HG03066 (cell line): ENCODE measurements at regions not wholly inside any gene's neighbourhood (a gene's known extent, or its start where the extent isn't known, plus 50 kb on each side); places are given as distances from the start of the nearest gene placed in this dataset.
A peak's percentile ranks its signal among the peaks of the same experiment; 100 is the strongest.

Experiments used
- ATAC-seq: cut with Tn5 transposase; IDR thresholded peaks from one replicate; pipeline ENCODE4 v1.9.1; 2021; ENCODE audit warnings: low read depth; ENCODE audit not compliant: unreplicated experiment

- no peak for ATAC-seq
Observed at GRCh38 chr11:15649371-15650104, 534.8 kb downstream of the INSC start.

- ATAC-seq = peak; percentile 93
Observed at GRCh38 chr11:15650105-15650938, 535.6 kb downstream of the INSC start.

- ATAC-seq = no peak
Observed at GRCh38 chr11:15651033-15651432, 536.3 kb downstream of the INSC start.

- no peak for ATAC-seq
Observed at GRCh38 chr11:15651816-15652215, 537.1 kb downstream of the INSC start.

- ATAC-seq = no peak
Observed at GRCh38 chr11:15653191-15653710, 538.5 kb downstream of the INSC start.

- ATAC-seq = no peak
Observed at GRCh38 chr11:15654451-15654850, 539.7 kb downstream of the INSC start.

- ATAC-seq = no peak
Observed at GRCh38 chr11:15655552-15655951, 540.8 kb downstream of the INSC start.

GRCh38 chr11:15657264-15657663 lies 542.5 kb downstream of the INSC start:
- ATAC-seq = no peak

- ATAC-seq = no peak
Observed at GRCh38 chr11:15660496-15660895, 545.8 kb downstream of the INSC start.

- no peak for ATAC-seq
Observed at GRCh38 chr11:15662285-15662684, 547.6 kb downstream of the INSC start.

- no peak for ATAC-seq
Observed at GRCh38 chr11:15663777-15664218, 549.1 kb downstream of the INSC start.

- no peak for ATAC-seq
Observed at GRCh38 chr11:15665368-15665871, 550.7 kb downstream of the INSC start.

GRCh38 chr11:15667127-15667725 lies 552.5 kb downstream of the INSC start:
- ATAC-seq = no peak

GRCh38 chr11:15668718-15669117 lies 554.0 kb downstream of the INSC start:
- no peak for ATAC-seq

GRCh38 chr11:15670520-15671070 lies 555.9 kb downstream of the INSC start:
- ATAC-seq = no peak

- no peak for ATAC-seq
Observed at GRCh38 chr11:15671216-15671615, 556.5 kb downstream of the INSC start.

- ATAC-seq = no peak
Observed at GRCh38 chr11:15672825-15673224, 558.1 kb downstream of the INSC start.

GRCh38 chr11:15673408-15673831 lies 558.7 kb downstream of the INSC start:
- ATAC-seq = no peak

- ATAC-seq = no peak
Observed at GRCh38 chr11:15674756-15675155, 560.0 kb downstream of the INSC start.

- ATAC-seq = no peak
Observed at GRCh38 chr11:15675683-15676082, 561.0 kb downstream of the INSC start.

GRCh38 chr11:15677181-15677580 lies 562.5 kb downstream of the INSC start:
- no peak for ATAC-seq
